Activated CD4-positive, alpha-beta T cell treated with anti-CD3 and anti-CD28 coated beads, Interleukin-2, amount 50 U/mL, for 1 hour (primary cell): ENCODE measurements at regions not wholly inside any gene's neighbourhood (a gene's known extent, or its start where the extent isn't known, plus 50 kb on each side); places are given as distances from the start of the nearest gene placed in this dataset.
"Not testable (repeated sequence)": the region's sequence is repeated elsewhere in the genome, so short reads cannot be mapped to it uniquely, and the experiment has no call there.

Experiments used
- DNase-seq: peaks from one replicate; pipeline ENCODE4 v3.0.0-alpha.2; 2020

- DNase-seq, result no peak
Observed at GRCh38 chr9:29290516-29290915, 1717.2 kb upstream of the C9orf72 start.

GRCh38 chr9:29297592-29297991 is 1724.3 kb upstream of the C9orf72 start:
- DNase-seq, result no peak

GRCh38 chr9:29311221-29311620 is 1737.9 kb upstream of the C9orf72 start:
- no peak for DNase-seq

- DNase-seq, result no peak
Observed at GRCh38 chr9:29312327-29312726, 1739.0 kb upstream of the C9orf72 start.

GRCh38 chr9:29319736-29320513 is 1746.6 kb upstream of the C9orf72 start:
- DNase-seq, result no peak

- DNase-seq, result no peak
Observed at GRCh38 chr9:29322240-29322639, 1749.0 kb upstream of the C9orf72 start.

GRCh38 chr9:29325894-29326293 is 1752.6 kb upstream of the C9orf72 start:
- no peak for DNase-seq

- DNase-seq, result no peak
Observed at GRCh38 chr9:29332789-29333188, 1759.5 kb upstream of the C9orf72 start.

GRCh38 chr9:29336281-29336680 is 1763.0 kb upstream of the C9orf72 start:
- DNase-seq, result no peak

GRCh38 chr9:29339387-29339786 is 1766.1 kb upstream of the C9orf72 start:
- no peak for DNase-seq

- no peak for DNase-seq
Observed at GRCh38 chr9:29348999-29349398, 1775.7 kb upstream of the C9orf72 start.

- DNase-seq, result no peak
Observed at GRCh38 chr9:29389421-29389820, 1816.1 kb upstream of the C9orf72 start.

GRCh38 chr9:29390859-29391258 is 1817.6 kb upstream of the C9orf72 start:
- DNase-seq, result no peak

- no peak for DNase-seq
Observed at GRCh38 chr9:29393064-29393463, 1819.8 kb upstream of the C9orf72 start.

GRCh38 chr9:29394855-29395254 is 1821.6 kb upstream of the C9orf72 start:
- DNase-seq, result no peak

- DNase-seq, result no peak
Observed at GRCh38 chr9:29397148-29397547, 1823.9 kb upstream of the C9orf72 start.

GRCh38 chr9:29416204-29416603 is 1842.9 kb upstream of the C9orf72 start:
- no peak for DNase-seq

GRCh38 chr9:29422438-29422837 is 1849.2 kb upstream of the C9orf72 start:
- no peak for DNase-seq

- no peak for DNase-seq
Observed at GRCh38 chr9:29432191-29432590, 1858.9 kb upstream of the C9orf72 start.

GRCh38 chr9:29432656-29433055 is 1859.4 kb upstream of the C9orf72 start:
- DNase-seq, result not testable (repeated sequence)

- DNase-seq, result no peak
Observed at GRCh38 chr9:29435368-29435767, 1862.1 kb upstream of the C9orf72 start.

- no peak for DNase-seq
Observed at GRCh38 chr9:29437526-29437925, 1864.2 kb upstream of the C9orf72 start.

GRCh38 chr9:29439961-29440360 is 1866.7 kb upstream of the C9orf72 start:
- no peak for DNase-seq

GRCh38 chr9:29440449-29440848 is 1867.2 kb upstream of the C9orf72 start:
- DNase-seq, result no peak

GRCh38 chr9:29445751-29446150 is 1872.5 kb upstream of the C9orf72 start:
- DNase-seq, result no peak
